ENCODE measurements at regions not wholly inside any gene's neighbourhood (a gene's known extent, or its start where the extent isn't known, plus 50 kb on each side); places are given as distances from the start of the nearest gene placed in this dataset.

DNA sequence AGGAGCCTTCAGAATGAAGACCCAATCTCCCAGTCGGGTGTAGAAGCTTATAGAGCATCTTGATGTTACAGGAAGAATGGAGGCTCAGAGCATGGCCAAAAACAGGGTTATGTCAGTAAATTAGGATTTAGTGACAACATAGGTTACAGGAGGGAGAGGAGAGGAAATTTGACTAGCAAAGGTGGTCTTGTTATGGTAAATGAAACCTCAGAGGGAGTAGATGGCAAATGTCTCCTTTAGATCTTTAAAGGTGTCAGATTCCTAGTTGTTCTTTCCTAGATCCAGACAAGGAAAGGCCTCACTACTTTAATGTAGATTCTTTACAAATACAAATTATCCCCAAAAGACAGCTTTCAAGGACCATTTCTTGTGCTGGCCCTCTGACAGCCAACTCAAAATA lies 465.0 kb downstream of the DMRTA1 start:
- Mint-ChIP-seq H3K36me3 (peaks cover 7% of the 10 kb centered on the region), H3K4me1 (no peaks in the 10 kb centered on the region), H3K9me3 (peaks cover 12 to 23% of the 10 kb centered on the region in 2 donors), H3K4me3 (no peak overlapping the region), H3K27me3 (ENCODE audit: low read depth in 2 of 2) (no peaks in the 10 kb centered on the region), H3K27ac (no peak overlapping the region)
- Histone ChIP-seq H3K27ac (ENCODE audit: low read length) (no peak overlapping the region), H3K4me3 (ENCODE audit: low read length) (no peak overlapping the region), H3K4me1 (ENCODE audit: control insufficient read depth, insufficient read depth, low read length) (no peaks in the 10 kb centered on the region), H3K36me3 (ENCODE audit: control insufficient read depth, insufficient read depth, low read length) (no peaks in the 10 kb centered on the region), H3K27me3 (ENCODE audit: control insufficient read depth, insufficient read depth, low read length) (no peaks in the 10 kb centered on the region), H3K9me3 (ENCODE audit: control insufficient read depth, insufficient read depth, low read length) (no peaks in the 10 kb centered on the region)
- DNase-seq (no peak), ATAC-seq (no peak)
- no peak for TF ChIP-seq CTCF (IDR thresholded peaks at IDR 0.05)
- 47% methylated on average over 1 of the region's 1 CpG for WGBS (ENCODE audit: insufficient coverage)
- intact Hi-C loops (cut with micrococcal nuclease), result no loop called here

DNA sequence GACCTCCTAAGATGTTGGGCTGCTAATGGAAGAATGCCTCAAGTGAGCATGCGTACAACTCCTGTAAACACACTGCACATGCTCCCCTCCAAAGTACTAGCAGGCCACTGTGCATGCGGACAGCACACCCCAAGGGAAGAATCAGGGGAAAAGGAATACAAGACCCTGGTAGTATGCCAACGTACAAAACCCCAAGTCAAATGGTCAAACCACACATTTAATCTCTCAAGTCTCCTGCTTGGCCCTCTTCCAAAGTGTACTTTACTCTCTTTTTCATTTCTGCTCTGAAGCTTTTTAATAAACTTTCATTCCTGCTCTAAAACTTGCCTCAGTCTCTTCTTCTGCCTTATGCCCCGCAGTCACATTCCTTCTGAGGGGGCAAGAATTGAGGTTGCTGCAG lies 466.4 kb downstream of the DMRTA1 start:
- WGBS (ENCODE audit: insufficient coverage), result 78% methylated on average over 4 of the region's 4 CpGs
- Mint-ChIP-seq H3K27ac (no peak overlapping the region), H3K27me3 (ENCODE audit: low read depth in 2 of 2) (no peaks in the 10 kb centered on the region), H3K4me3 (no peak overlapping the region), H3K4me1 (no peaks in the 10 kb centered on the region), H3K36me3 (peaks cover 7% of the 10 kb centered on the region), H3K9me3 (peaks cover 12 to 23% of the 10 kb centered on the region in 2 donors)
- intact Hi-C loops (cut with micrococcal nuclease), result no loop called here
- Histone ChIP-seq H3K4me3 (ENCODE audit: low read length) (no peak overlapping the region), H3K36me3 (ENCODE audit: control insufficient read depth, insufficient read depth, low read length) (no peaks in the 10 kb centered on the region), H3K27me3 (ENCODE audit: control insufficient read depth, insufficient read depth, low read length) (no peaks in the 10 kb centered on the region), H3K27ac (ENCODE audit: low read length) (no peak overlapping the region), H3K9me3 (ENCODE audit: control insufficient read depth, insufficient read depth, low read length) (no peaks in the 10 kb centered on the region), H3K4me1 (ENCODE audit: control insufficient read depth, insufficient read depth, low read length) (no peaks in the 10 kb centered on the region)
- ATAC-seq (no peak), DNase-seq (no peak)
- no peak for TF ChIP-seq CTCF (IDR thresholded peaks at IDR 0.05)

GRCh38 chr9:22913518-22913917 lies 466.9 kb downstream of the DMRTA1 start:
- Mint-ChIP-seq H3K27ac (no peak overlapping the region), H3K9me3 (peaks cover 13 to 24% of the 10 kb centered on the region in 2 donors), H3K4me3 (no peak overlapping the region), H3K4me1 (no peaks in the 10 kb centered on the region), H3K36me3 (peaks cover 7% of the 10 kb centered on the region), H3K27me3 (ENCODE audit: low read depth in 2 of 2) (no peaks in the 10 kb centered on the region)
- WGBS (ENCODE audit: insufficient coverage), result 77% methylated on average over 4 of the region's 4 CpGs
- no peak overlapping the region for H3K4me3 ChIP-seq (ENCODE audit: low read length)
- DNase-seq (no peak), ATAC-seq (no peak)
- no peaks in the 10 kb centered on the region for H3K4me1 ChIP-seq (ENCODE audit: control insufficient read depth, insufficient read depth, low read length)
- no peak overlapping the region for H3K27ac ChIP-seq (ENCODE audit: low read length)
- no peaks in the 10 kb centered on the region for H3K36me3 ChIP-seq (ENCODE audit: control insufficient read depth, insufficient read depth, low read length)
- intact Hi-C loops (cut with micrococcal nuclease), result no loop called here
- H3K27me3 ChIP-seq (ENCODE audit: control insufficient read depth, insufficient read depth, low read length), result no peaks in the 10 kb centered on the region
- H3K9me3 ChIP-seq (ENCODE audit: control insufficient read depth, insufficient read depth, low read length), result no peaks in the 10 kb centered on the region
- TF ChIP-seq CTCF (IDR thresholded peaks at IDR 0.05), result no peak

- no peak for DNase-seq
- no peak overlapping the region for H3K4me3 Mint-ChIP-seq
- Histone ChIP-seq H3K4me1 (ENCODE audit: control insufficient read depth, insufficient read depth, low read length) (no peaks in the 10 kb centered on the region), H3K4me3 (ENCODE audit: low read length) (no peak overlapping the region), H3K9me3 (ENCODE audit: control insufficient read depth, insufficient read depth, low read length) (no peaks in the 10 kb centered on the region), H3K27me3 (ENCODE audit: control insufficient read depth, insufficient read depth, low read length) (no peaks in the 10 kb centered on the region), H3K36me3 (ENCODE audit: control insufficient read depth, insufficient read depth, low read length) (no peaks in the 10 kb centered on the region), H3K27ac (ENCODE audit: low read length) (no peak overlapping the region)
- H3K9me3 Mint-ChIP-seq, result peaks cover 12 to 17% of the 10 kb centered on the region in 2 donors
- WGBS (ENCODE audit: insufficient coverage), result no CpG with 5 or more reads among the region's 2 CpGs
- intact Hi-C loops (cut with micrococcal nuclease), result no loop called here
- peaks cover 7% of the 10 kb centered on the region for H3K36me3 Mint-ChIP-seq
- H3K27ac Mint-ChIP-seq, result no peak overlapping the region
- no peak for ATAC-seq
- H3K27me3 Mint-ChIP-seq (ENCODE audit: low read depth in 2 of 2), result no peaks in the 10 kb centered on the region
- no peaks in the 10 kb centered on the region for H3K4me1 Mint-ChIP-seq
- no peak for TF ChIP-seq CTCF (IDR thresholded peaks at IDR 0.05)
Observed at GRCh38 chr9:22916148-22916547, 469.5 kb downstream of the DMRTA1 start.
